ENCODE measurements at regions not wholly inside any gene's neighbourhood (a gene's known extent, or its start where the extent isn't known, plus 50 kb on each side); places are given as distances from the start of the nearest gene placed in this dataset.

- H3K4me1 Mint-ChIP-seq (ENCODE audit: low read depth, unreplicated experiment) = peaks cover 30% of the 10 kb centered on the region
- H3K27me3 Mint-ChIP-seq (ENCODE audit: unreplicated experiment) = peaks cover 1% of the 10 kb centered on the region
- no peak overlapping the region for H3K27ac Mint-ChIP-seq (ENCODE audit: unreplicated experiment)
- peaks cover 6% of the 10 kb centered on the region for H3K9me3 Mint-ChIP-seq (ENCODE audit: unreplicated experiment)
- H3K4me3 Mint-ChIP-seq (ENCODE audit: unreplicated experiment) = peak overlapping the region; percentile 94
- no peaks in the 10 kb centered on the region for H3K36me3 Mint-ChIP-seq (ENCODE audit: unreplicated experiment)
- DNase-seq = no peak
- TF ChIP-seq CTCF (IDR thresholded peaks at IDR 0.05; ENCODE audit: partially characterized antibody, unreplicated experiment) = no peak
Measured at GRCh38 chr17:34154961-34155730, 99.9 kb upstream of the CCL2 start.

- peaks cover 31% of the 10 kb centered on the region for H3K4me1 Mint-ChIP-seq (ENCODE audit: low read depth, unreplicated experiment)
- no peak for TF ChIP-seq CTCF (IDR thresholded peaks at IDR 0.05; ENCODE audit: partially characterized antibody, unreplicated experiment)
Measured at GRCh38 chr17:34155947-34156346, 99.1 kb upstream of the CCL2 start.

GRCh38 chr17:34156401-34156740, 98.7 kb upstream of the CCL2 start:
- Mint-ChIP-seq H3K27ac (ENCODE audit: unreplicated experiment) (peak overlapping the region; percentile 42), H3K36me3 (ENCODE audit: unreplicated experiment) (no peaks in the 10 kb centered on the region), H3K9me3 (ENCODE audit: unreplicated experiment) (peaks cover 2% of the 10 kb centered on the region), H3K4me1 (ENCODE audit: low read depth, unreplicated experiment) (peaks cover 33% of the 10 kb centered on the region), H3K4me3 (ENCODE audit: unreplicated experiment) (peak overlapping the region; percentile 94), H3K27me3 (ENCODE audit: unreplicated experiment) (peaks cover 1% of the 10 kb centered on the region)
- no peak for DNase-seq
- TF ChIP-seq CTCF (IDR thresholded peaks at IDR 0.05; ENCODE audit: partially characterized antibody, unreplicated experiment) = no peak

More at GRCh38 chr17:34155947-34156346, 99.1 kb upstream of the CCL2 start:
- H3K27ac Mint-ChIP-seq (ENCODE audit: unreplicated experiment) = no peak overlapping the region
- peaks cover 1% of the 10 kb centered on the region for H3K27me3 Mint-ChIP-seq (ENCODE audit: unreplicated experiment)
- peak overlapping the region; percentile 94 for H3K4me3 Mint-ChIP-seq (ENCODE audit: unreplicated experiment)
- H3K36me3 Mint-ChIP-seq (ENCODE audit: unreplicated experiment) = no peaks in the 10 kb centered on the region
- DNase-seq = no peak
- H3K9me3 Mint-ChIP-seq (ENCODE audit: unreplicated experiment) = peaks cover 4% of the 10 kb centered on the region

GRCh38 chr17:34156741-34157589, 98.1 kb upstream of the CCL2 start:
- Mint-ChIP-seq H3K27ac (ENCODE audit: unreplicated experiment) (peak overlapping the region; percentile 42), H3K4me1 (ENCODE audit: low read depth, unreplicated experiment) (peaks cover 37% of the 10 kb centered on the region), H3K4me3 (ENCODE audit: unreplicated experiment) (peak overlapping the region; percentile 94), H3K36me3 (ENCODE audit: unreplicated experiment) (no peaks in the 10 kb centered on the region), H3K9me3 (ENCODE audit: unreplicated experiment) (peaks cover 2% of the 10 kb centered on the region), H3K27me3 (ENCODE audit: unreplicated experiment) (peaks cover 1% of the 10 kb centered on the region)
- no peak for TF ChIP-seq CTCF (IDR thresholded peaks at IDR 0.05; ENCODE audit: partially characterized antibody, unreplicated experiment)
- DNase-seq = peak; percentile 58

- Mint-ChIP-seq H3K9me3 (ENCODE audit: unreplicated experiment) (peaks cover 5% of the 10 kb centered on the region), H3K27me3 (ENCODE audit: unreplicated experiment) (peaks cover 5% of the 10 kb centered on the region), H3K4me3 (ENCODE audit: unreplicated experiment) (no peak overlapping the region), H3K27ac (ENCODE audit: unreplicated experiment) (no peak overlapping the region), H3K4me1 (ENCODE audit: low read depth, unreplicated experiment) (peaks cover 33% of the 10 kb centered on the region), H3K36me3 (ENCODE audit: unreplicated experiment) (no peaks in the 10 kb centered on the region)
- no peak for DNase-seq
- no peak for TF ChIP-seq CTCF (IDR thresholded peaks at IDR 0.05; ENCODE audit: partially characterized antibody, unreplicated experiment)
Measured at GRCh38 chr17:34161690-34162089, 93.4 kb upstream of the CCL2 start.

All from glutamatergic neuron (in vitro differentiated cells).